OCI-LY7 (cell line): ENCODE measurements at regions not wholly inside any gene's neighbourhood (a gene's known extent, or its start where the extent isn't known, plus 50 kb on each side); places are given as distances from the start of the nearest gene placed in this dataset.
"Not testable (repeated sequence)": the region's sequence is repeated elsewhere in the genome, so short reads cannot be mapped to it uniquely, and the experiment has no call there.

Source experiments
- BruUV-seq: library from RNA; stranded (reverse); fragments of 400-500 nt; replicated peaks from 2 replicates; lab custom pipeline; 2021; lab: Mats Ljungman, UMichigan
- CTCF ChIA-PET: fragments of 300-600 bp; sonication (Branson Sonifier 250); formaldehyde crosslinking; loops from one replicate; lab custom pipeline; 2022; ENCODE audit warnings: antibody characterized with exemption; ENCODE audit not compliant: unreplicated experiment; lab: Charles Lee
- POLR2A ChIA-PET: fragments of 300-600 bp; sonication (Branson Sonifier 250); formaldehyde crosslinking; loops from one replicate; lab custom pipeline; 2022; ENCODE audit warnings: antibody characterized with exemption; lab: Charles Lee
- DNase-seq: peaks from one replicate; pipeline ENCODE4 v3.0.0-alpha.2; 2015; ENCODE audit warnings: low spot score
- H2AFZ ChIP-seq: fragments of 200-600 bp; sonication (generic), shearing (Covaris generic); 2 replicates; pipeline ENCODE4 v1.6.1; 2014; ENCODE audit warnings: mild to moderate bottlenecking, antibody characterized with exemption, low read length, moderate library complexity
- H3K27ac ChIP-seq: fragments of 200-600 bp; sonication (generic); 2 replicates; pipeline ENCODE4 v1.5.1; 2014; ENCODE audit warnings: mixed run types, low read depth, mild to moderate bottlenecking, moderate library complexity, low read length, inconsistent platforms; ENCODE audit not compliant: poor library complexity, severe bottlenecking
- H3K36me3 ChIP-seq: fragments of 200-600 bp; sonication (generic); 2 replicates; pipeline ENCODE4 v1.6.1; 2014; ENCODE audit warnings: mild to moderate bottlenecking, antibody characterized with exemption, low read length, moderate library complexity, mixed read lengths; ENCODE audit not compliant: insufficient read depth
- H3K4me1 ChIP-seq: fragments of 200-600 bp; sonication (generic); 2 replicates; pipeline ENCODE4 v1.5.1; 2014; ENCODE audit warnings: mild to moderate bottlenecking, low read length; ENCODE audit not compliant: insufficient read depth, poor library complexity, severe bottlenecking
- H3K4me2 ChIP-seq: fragments of 200-600 bp; sonication (generic); 2 replicates; pipeline ENCODE4 v1.6.1; 2014; ENCODE audit warnings: mild to moderate bottlenecking, low read length
- H3K4me3 ChIP-seq: fragments of 200-600 bp; sonication (generic); 2 replicates; pipeline ENCODE4 v1.5.1; 2014; ENCODE audit warnings: mild to moderate bottlenecking, low read depth, low read length; ENCODE audit not compliant: poor library complexity, severe bottlenecking
- H3K79me2 ChIP-seq: fragments of 200-600 bp; sonication (generic); 2 replicates; pipeline ENCODE4 v1.6.1; 2016; ENCODE audit warnings: low read depth, mild to moderate bottlenecking, low read length, moderate library complexity, mixed read lengths; ENCODE audit not compliant: insufficient read depth
- H3K9me2 ChIP-seq: fragments of 200-600 bp; sonication (generic); 2 replicates; pipeline ENCODE4 v1.6.1; 2016; ENCODE audit warnings: mild to moderate bottlenecking, low read length, mixed read lengths; ENCODE audit not compliant: insufficient read depth
- H3K9me3 ChIP-seq: fragments of 200-600 bp; sonication (generic); 2 replicates; pipeline ENCODE4 v1.6.1; 2014; ENCODE audit warnings: mild to moderate bottlenecking, mixed run types, low read length, mixed read lengths
- H4K20me1 ChIP-seq: fragments of 200-600 bp; sonication (generic); 2 replicates; pipeline ENCODE4 v1.6.1; 2014; ENCODE audit warnings: mild to moderate bottlenecking, antibody characterized with exemption, low read length, moderate library complexity, mixed read lengths; ENCODE audit not compliant: insufficient read depth
- EZH2phosphoT487 ChIP-seq: fragments of 200-600 bp; sonication (generic); IDR thresholded peaks from 2 replicates; pipeline ENCODE4 v1.6.1; 2018; ENCODE audit warnings: low read depth, borderline replicate concordance, mild to moderate bottlenecking, mixed run types, antibody characterized with exemption, low read length, moderate library complexity, mixed read lengths
- intact Hi-C: fragments of 100-400 bp; cut with micrococcal nuclease; formaldehyde crosslinking; loops from one replicate; pipeline ENCODE4 v1.10.0; 2022; ENCODE audit not compliant: unreplicated experiment
- TF ChIP-seq, protein P1 (sequence below): fragments of 200-600 bp; sonication (generic); conservative IDR thresholded peaks from 2 replicates; pipeline ENCODE4 v1.5.1; 2014; ENCODE audit warnings: mild to moderate bottlenecking, antibody characterized with exemption, low read length, moderate library complexity, mixed read lengths

DNA sequence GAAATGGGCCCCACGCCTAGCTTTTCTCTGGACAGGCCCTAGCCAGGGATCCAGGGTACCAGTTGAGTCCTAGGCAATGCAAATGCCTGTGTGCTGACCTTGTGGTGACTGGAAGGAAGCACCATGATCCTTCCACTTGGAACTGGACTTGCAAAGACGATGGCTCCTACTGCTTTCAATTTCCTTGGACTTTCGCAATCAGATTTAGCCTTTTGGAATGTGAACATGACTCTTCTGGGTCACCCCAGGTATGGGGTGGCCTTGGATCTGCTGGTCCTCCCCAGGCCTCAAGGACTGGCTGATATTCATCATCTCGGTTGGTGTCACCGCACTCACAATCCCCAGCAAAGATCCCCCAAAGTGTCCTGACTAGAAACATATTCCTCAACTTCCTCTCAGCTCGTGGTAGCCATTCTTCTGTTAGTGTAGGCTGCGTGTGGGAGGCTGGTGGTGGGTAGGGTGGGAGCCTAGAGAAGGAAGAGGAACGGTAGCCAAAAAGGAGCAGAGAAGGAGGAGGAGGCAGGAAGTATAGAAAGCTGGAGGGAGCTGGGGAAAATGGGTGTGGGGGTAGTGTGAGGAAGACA is 130.5 kb downstream of the PPIAL4G start:
- POLR2A ChIA-PET: interaction anchor here (0.6 kb wide), 1 partner anchor 33 kb away, joined by 3 read pairs; no protein-coding TSS in a partner anchor
- H3K9me3 ChIP-seq: no peaks in the 10 kb centered on the region
- no peak overlapping the region for H3K4me2 ChIP-seq
- CTCF ChIA-PET: no interaction called here
- no peaks in the 10 kb centered on the region for H4K20me1 ChIP-seq
- no peaks in the 10 kb centered on the region for H3K79me2 ChIP-seq
- no TSS peak for BruUV-seq
- H3K36me3 ChIP-seq: no peaks in the 10 kb centered on the region
- H3K4me3 ChIP-seq: no peak overlapping the region
- no peak overlapping the region for H2AFZ ChIP-seq
- no peaks in the 10 kb centered on the region for H3K9me2 ChIP-seq
- H3K4me1 ChIP-seq: no peaks in the 10 kb centered on the region
- TF ChIP-seq, protein P1, sequence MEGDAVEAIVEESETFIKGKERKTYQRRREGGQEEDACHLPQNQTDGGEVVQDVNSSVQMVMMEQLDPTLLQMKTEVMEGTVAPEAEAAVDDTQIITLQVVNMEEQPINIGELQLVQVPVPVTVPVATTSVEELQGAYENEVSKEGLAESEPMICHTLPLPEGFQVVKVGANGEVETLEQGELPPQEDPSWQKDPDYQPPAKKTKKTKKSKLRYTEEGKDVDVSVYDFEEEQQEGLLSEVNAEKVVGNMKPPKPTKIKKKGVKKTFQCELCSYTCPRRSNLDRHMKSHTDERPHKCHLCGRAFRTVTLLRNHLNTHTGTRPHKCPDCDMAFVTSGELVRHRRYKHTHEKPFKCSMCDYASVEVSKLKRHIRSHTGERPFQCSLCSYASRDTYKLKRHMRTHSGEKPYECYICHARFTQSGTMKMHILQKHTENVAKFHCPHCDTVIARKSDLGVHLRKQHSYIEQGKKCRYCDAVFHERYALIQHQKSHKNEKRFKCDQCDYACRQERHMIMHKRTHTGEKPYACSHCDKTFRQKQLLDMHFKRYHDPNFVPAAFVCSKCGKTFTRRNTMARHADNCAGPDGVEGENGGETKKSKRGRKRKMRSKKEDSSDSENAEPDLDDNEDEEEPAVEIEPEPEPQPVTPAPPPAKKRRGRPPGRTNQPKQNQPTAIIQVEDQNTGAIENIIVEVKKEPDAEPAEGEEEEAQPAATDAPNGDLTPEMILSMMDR: no peak
- no peak for TF ChIP-seq EZH2phosphoT487
- no peak for DNase-seq
- no peak overlapping the region for H3K27ac ChIP-seq
- intact Hi-C loops: no loop called here

DNA sequence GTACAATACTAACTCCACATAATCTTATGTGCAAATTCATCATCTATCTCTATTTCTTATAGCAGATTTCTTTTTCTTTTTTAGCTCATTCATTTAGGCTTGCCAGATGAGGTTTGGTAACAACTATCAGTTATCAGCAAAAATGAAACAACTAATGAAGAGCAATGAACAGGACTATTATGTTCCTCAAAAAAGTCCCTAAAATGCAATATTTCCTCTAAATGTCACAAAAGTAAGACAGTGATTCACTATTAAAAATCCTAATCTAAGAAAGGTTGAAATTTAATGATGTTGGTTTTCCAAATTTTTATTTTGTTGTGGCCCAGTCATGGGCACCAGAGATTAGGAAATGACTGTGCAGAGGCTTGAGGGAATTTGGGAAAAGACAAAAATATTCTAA is 135.3 kb downstream of the PPIAL4G start:
- H4K20me1 ChIP-seq: no peaks in the 10 kb centered on the region
- no peaks in the 10 kb centered on the region for H3K36me3 ChIP-seq
- intact Hi-C loops: no loop called here
- ChIA-PET CTCF (no interaction called here), POLR2A (no interaction called here)
- TF ChIP-seq EZH2phosphoT487: no peak
- TF ChIP-seq, protein P1: no peak
- no peak overlapping the region for H3K27ac ChIP-seq
- no peaks in the 10 kb centered on the region for H3K4me1 ChIP-seq
- BruUV-seq: no TSS peak
- no peaks in the 10 kb centered on the region for H3K9me3 ChIP-seq
- DNase-seq: no peak
- no peak overlapping the region for H3K4me2 ChIP-seq
- no peaks in the 10 kb centered on the region for H3K79me2 ChIP-seq
- H3K9me2 ChIP-seq: no peaks in the 10 kb centered on the region
- no peak overlapping the region for H3K4me3 ChIP-seq
- no peak overlapping the region for H2AFZ ChIP-seq

DNA sequence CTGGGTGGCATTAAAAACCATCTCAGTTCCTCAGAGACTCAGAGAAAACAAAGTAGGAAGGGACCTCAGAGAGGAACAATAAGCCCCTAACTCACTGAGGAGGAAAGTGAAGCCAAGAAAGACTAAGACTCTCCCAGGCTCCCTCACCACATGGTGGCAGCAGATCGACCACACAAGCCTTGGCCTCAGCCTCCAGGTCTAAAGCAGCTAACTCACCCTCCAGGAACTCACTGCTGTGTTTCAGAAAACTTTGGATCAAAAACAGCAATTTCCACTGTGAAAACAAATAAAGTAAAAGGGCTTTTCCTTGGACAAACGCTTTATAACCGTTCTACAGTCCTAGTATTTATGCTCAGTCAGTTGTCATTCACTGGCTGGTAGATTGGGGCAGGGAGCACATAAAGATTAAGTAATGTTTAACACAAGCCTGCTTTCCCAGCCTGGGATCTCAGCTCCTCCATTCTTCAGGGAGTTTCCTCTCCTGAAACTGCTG is 137.4 kb downstream of the PPIAL4G start:
- H3K9me2 ChIP-seq, BruUV-seq, H3K4me1 ChIP-seq, H2AFZ ChIP-seq, H3K4me2 ChIP-seq, CTCF ChIA-PET, H3K27ac ChIP-seq, H3K9me3 ChIP-seq, H3K79me2 ChIP-seq, POLR2A ChIA-PET, intact Hi-C loops, H4K20me1 ChIP-seq, H3K36me3 ChIP-seq, H3K4me3 ChIP-seq: not testable (repeated sequence)
- TF ChIP-seq, protein P1: peak; percentile 81
- DNase-seq: peak; percentile 37

DNA sequence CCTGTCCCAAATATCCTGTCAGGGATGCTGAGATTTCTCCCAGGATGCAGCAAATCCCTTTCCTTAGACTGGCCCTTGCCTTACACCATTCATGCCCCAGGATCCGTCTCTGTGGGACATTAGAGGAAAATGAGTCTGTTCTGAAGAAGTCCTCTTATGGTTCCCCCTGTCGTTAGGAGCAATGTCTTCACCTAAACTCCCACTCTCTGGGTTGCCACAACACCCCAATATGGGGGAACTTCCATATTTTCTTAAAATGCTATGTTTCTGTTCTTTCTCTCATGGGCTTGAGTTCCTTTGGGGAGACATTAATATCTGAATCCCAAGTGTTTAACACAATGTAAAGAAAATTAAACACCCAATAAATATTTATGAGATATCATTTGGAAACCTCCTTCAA is 138.5 kb downstream of the PPIAL4G start:
- H3K4me2 ChIP-seq, H3K4me1 ChIP-seq, H3K79me2 ChIP-seq, H3K9me3 ChIP-seq, intact Hi-C loops, H3K27ac ChIP-seq, H4K20me1 ChIP-seq, H2AFZ ChIP-seq, H3K9me2 ChIP-seq, DNase-seq, H3K4me3 ChIP-seq, CTCF ChIA-PET, BruUV-seq, H3K36me3 ChIP-seq: not testable (repeated sequence)
- POLR2A ChIA-PET: interaction anchor here (0.7 kb wide), 1 partner anchor 54 kb away, joined by 4 read pairs; no protein-coding TSS in a partner anchor
